GM18867 (cell line): ENCODE measurements at regions not wholly inside any gene's neighbourhood (a gene's known extent, or its start where the extent isn't known, plus 50 kb on each side); places are given as distances from the start of the nearest gene placed in this dataset.
"Not testable (repeated sequence)": the region's sequence is repeated elsewhere in the genome, so short reads cannot be mapped to it uniquely, and the experiment has no call there.

Experiments used
- ATAC-seq: cut with Tn5 transposase; IDR thresholded peaks from one replicate; pipeline ENCODE4 v1.9.1; 2021; ENCODE audit warnings: mild to moderate bottlenecking, moderate library complexity; ENCODE audit not compliant: unreplicated experiment

GRCh38 chr21:32099812-32100416 lies 178.9 kb downstream of the MIS18A start:
- ATAC-seq = no peak

GRCh38 chr21:32096411-32096810 lies 182.4 kb downstream of the MIS18A start:
- no peak for ATAC-seq

GRCh38 chr21:32094804-32095203 lies 184.0 kb downstream of the MIS18A start:
- no peak for ATAC-seq

GRCh38 chr21:32093646-32094462 lies 185.0 kb downstream of the MIS18A start:
- ATAC-seq = no peak

- ATAC-seq = no peak
Measured at GRCh38 chr21:32090956-32091355, 187.9 kb downstream of the MIS18A start.

GRCh38 chr21:32089766-32090165 lies 189.1 kb downstream of the MIS18A start:
- ATAC-seq = no peak

GRCh38 chr21:32088471-32088870 lies 190.4 kb downstream of the MIS18A start:
- ATAC-seq = no peak

GRCh38 chr21:32087447-32087846 lies 191.4 kb downstream of the MIS18A start:
- no peak for ATAC-seq

- no peak for ATAC-seq
Measured at GRCh38 chr21:32083197-32083596, 195.7 kb downstream of the MIS18A start.

GRCh38 chr21:32082466-32082865 lies 196.4 kb downstream of the MIS18A start:
- no peak for ATAC-seq

- no peak for ATAC-seq
Measured at GRCh38 chr21:32073593-32073992, 200.8 kb downstream of the HUNK start.

GRCh38 chr21:32073190-32073589 lies 200.4 kb downstream of the HUNK start:
- ATAC-seq = no peak

GRCh38 chr21:32071620-32072019 lies 198.8 kb downstream of the HUNK start:
- ATAC-seq = not testable (repeated sequence)

GRCh38 chr21:32070676-32071330 lies 198.0 kb downstream of the HUNK start:
- ATAC-seq = no peak

GRCh38 chr21:32070126-32070525 lies 197.3 kb downstream of the HUNK start:
- ATAC-seq = no peak

- ATAC-seq = no peak
Measured at GRCh38 chr21:32065654-32066053, 192.8 kb downstream of the HUNK start.

- ATAC-seq = no peak
Measured at GRCh38 chr21:32064281-32064910, 191.6 kb downstream of the HUNK start.

GRCh38 chr21:32062591-32063227 lies 189.9 kb downstream of the HUNK start:
- no peak for ATAC-seq

GRCh38 chr21:32061729-32062128 lies 188.9 kb downstream of the HUNK start:
- no peak for ATAC-seq

GRCh38 chr21:32056791-32057190 lies 184.0 kb downstream of the HUNK start:
- ATAC-seq = no peak

- ATAC-seq = no peak
Measured at GRCh38 chr21:32055305-32055704, 182.5 kb downstream of the HUNK start.
